GM23338 (cell line): ENCODE measurements at regions not wholly inside any gene's neighbourhood (a gene's known extent, or its start where the extent isn't known, plus 50 kb on each side); places are given as distances from the start of the nearest gene placed in this dataset.

ENCODE experiments used
- CREB1 ChIP-seq: fragments of 250-450 bp; sonication (Bioruptor Pico); IDR thresholded peaks from 2 replicates; pipeline ENCODE4 v1.5.0; 2020; ENCODE audit warnings: low read depth, mild to moderate bottlenecking, moderate library complexity
- EZH2 ChIP-seq: fragments of 200-600 bp; sonication (generic); IDR thresholded peaks from one replicate; pipeline ENCODE4 v1.8.0; 2017; ENCODE audit warnings: antibody characterized with exemption, mild to moderate bottlenecking, low read depth; ENCODE audit not compliant: unreplicated experiment
- EZH2phosphoT487 ChIP-seq: fragments of 200-600 bp; sonication (generic); IDR thresholded peaks from one replicate; pipeline ENCODE4 v1.8.1; 2018; ENCODE audit warnings: antibody characterized with exemption; ENCODE audit not compliant: unreplicated experiment
- JUNB ChIP-seq: IDR thresholded peaks from one replicate; pipeline ENCODE4 v1.6.1; 2016; ENCODE audit warnings: antibody characterized with exemption; ENCODE audit not compliant: unreplicated experiment
- NANOG ChIP-seq: IDR thresholded peaks from 2 replicates; pipeline ENCODE4 v1.6.1; 2016; ENCODE audit warnings: antibody characterized with exemption, borderline replicate concordance
- POLR2AphosphoS5 ChIP-seq: IDR thresholded peaks from 2 replicates; pipeline ENCODE4 v1.6.1; 2016; ENCODE audit warnings: antibody characterized with exemption, low read depth
- TF ChIP-seq, protein P1 (sequence below), 2 experiments: fragments of 200-600 bp in 1 of 2; sonication (generic) in 1 of 2; conservative IDR thresholded peaks; 2 replicates each; pipeline versions ENCODE4 v1.5.1 to v1.6.1; 2016 to 2017; ENCODE audit warnings: antibody characterized with exemption in 2 of 2, low read depth in 2 of 2, mild to moderate bottlenecking in 2 of 2, moderate library complexity in 1 of 2
- TF ChIP-seq, protein P2 (sequence below): IDR thresholded peaks from one replicate; pipeline ENCODE4 v1.6.1; 2018; ENCODE audit warnings: antibody characterized with exemption; ENCODE audit not compliant: unreplicated experiment
- TF ChIP-seq, protein P3 (sequence below): fragments of 250-450 bp; sonication (Bioruptor Pico); IDR thresholded peaks from 2 replicates; pipeline ENCODE4 v1.5.0; 2020; ENCODE audit warnings: mild to moderate bottlenecking, moderate library complexity

DNA sequence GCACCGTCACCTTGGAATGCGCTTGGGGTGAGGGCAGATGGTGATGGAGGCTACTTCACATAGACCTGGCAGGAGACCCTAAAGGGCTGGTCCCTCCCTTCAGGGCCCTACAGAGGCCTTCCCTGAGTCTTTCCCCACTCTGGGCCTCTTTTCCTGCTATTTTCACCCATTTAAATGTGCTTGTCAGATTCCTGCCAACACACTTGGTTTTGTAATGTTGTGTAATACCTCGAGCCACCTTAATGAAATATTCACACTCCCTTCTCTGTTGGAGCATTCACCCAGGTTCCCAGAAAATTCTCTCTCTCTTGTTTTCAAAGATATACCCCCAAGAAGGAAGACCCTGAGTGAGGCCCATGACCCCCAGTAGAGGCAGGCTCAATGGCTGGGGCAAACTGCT lies 456.6 kb upstream of the DYNLRB2 start:
- TF ChIP-seq, protein P1, sequence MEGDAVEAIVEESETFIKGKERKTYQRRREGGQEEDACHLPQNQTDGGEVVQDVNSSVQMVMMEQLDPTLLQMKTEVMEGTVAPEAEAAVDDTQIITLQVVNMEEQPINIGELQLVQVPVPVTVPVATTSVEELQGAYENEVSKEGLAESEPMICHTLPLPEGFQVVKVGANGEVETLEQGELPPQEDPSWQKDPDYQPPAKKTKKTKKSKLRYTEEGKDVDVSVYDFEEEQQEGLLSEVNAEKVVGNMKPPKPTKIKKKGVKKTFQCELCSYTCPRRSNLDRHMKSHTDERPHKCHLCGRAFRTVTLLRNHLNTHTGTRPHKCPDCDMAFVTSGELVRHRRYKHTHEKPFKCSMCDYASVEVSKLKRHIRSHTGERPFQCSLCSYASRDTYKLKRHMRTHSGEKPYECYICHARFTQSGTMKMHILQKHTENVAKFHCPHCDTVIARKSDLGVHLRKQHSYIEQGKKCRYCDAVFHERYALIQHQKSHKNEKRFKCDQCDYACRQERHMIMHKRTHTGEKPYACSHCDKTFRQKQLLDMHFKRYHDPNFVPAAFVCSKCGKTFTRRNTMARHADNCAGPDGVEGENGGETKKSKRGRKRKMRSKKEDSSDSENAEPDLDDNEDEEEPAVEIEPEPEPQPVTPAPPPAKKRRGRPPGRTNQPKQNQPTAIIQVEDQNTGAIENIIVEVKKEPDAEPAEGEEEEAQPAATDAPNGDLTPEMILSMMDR (conservative IDR thresholded peaks at IDR 0.05; ENCODE audit: low read depth in 2 of 2) = no peak
- no peak for TF ChIP-seq EZH2phosphoT487
- no peak for TF ChIP-seq POLR2AphosphoS5
- TF ChIP-seq, protein P2, sequence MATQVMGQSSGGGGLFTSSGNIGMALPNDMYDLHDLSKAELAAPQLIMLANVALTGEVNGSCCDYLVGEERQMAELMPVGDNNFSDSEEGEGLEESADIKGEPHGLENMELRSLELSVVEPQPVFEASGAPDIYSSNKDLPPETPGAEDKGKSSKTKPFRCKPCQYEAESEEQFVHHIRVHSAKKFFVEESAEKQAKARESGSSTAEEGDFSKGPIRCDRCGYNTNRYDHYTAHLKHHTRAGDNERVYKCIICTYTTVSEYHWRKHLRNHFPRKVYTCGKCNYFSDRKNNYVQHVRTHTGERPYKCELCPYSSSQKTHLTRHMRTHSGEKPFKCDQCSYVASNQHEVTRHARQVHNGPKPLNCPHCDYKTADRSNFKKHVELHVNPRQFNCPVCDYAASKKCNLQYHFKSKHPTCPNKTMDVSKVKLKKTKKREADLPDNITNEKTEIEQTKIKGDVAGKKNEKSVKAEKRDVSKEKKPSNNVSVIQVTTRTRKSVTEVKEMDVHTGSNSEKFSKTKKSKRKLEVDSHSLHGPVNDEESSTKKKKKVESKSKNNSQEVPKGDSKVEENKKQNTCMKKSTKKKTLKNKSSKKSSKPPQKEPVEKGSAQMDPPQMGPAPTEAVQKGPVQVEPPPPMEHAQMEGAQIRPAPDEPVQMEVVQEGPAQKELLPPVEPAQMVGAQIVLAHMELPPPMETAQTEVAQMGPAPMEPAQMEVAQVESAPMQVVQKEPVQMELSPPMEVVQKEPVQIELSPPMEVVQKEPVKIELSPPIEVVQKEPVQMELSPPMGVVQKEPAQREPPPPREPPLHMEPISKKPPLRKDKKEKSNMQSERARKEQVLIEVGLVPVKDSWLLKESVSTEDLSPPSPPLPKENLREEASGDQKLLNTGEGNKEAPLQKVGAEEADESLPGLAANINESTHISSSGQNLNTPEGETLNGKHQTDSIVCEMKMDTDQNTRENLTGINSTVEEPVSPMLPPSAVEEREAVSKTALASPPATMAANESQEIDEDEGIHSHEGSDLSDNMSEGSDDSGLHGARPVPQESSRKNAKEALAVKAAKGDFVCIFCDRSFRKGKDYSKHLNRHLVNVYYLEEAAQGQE = no peak
- TF ChIP-seq EZH2 = no peak
- no peak for TF ChIP-seq CREB1 (CRISPR knock-in tag)
- TF ChIP-seq JUNB = no peak
- no peak for TF ChIP-seq NANOG
- TF ChIP-seq, protein P3, sequence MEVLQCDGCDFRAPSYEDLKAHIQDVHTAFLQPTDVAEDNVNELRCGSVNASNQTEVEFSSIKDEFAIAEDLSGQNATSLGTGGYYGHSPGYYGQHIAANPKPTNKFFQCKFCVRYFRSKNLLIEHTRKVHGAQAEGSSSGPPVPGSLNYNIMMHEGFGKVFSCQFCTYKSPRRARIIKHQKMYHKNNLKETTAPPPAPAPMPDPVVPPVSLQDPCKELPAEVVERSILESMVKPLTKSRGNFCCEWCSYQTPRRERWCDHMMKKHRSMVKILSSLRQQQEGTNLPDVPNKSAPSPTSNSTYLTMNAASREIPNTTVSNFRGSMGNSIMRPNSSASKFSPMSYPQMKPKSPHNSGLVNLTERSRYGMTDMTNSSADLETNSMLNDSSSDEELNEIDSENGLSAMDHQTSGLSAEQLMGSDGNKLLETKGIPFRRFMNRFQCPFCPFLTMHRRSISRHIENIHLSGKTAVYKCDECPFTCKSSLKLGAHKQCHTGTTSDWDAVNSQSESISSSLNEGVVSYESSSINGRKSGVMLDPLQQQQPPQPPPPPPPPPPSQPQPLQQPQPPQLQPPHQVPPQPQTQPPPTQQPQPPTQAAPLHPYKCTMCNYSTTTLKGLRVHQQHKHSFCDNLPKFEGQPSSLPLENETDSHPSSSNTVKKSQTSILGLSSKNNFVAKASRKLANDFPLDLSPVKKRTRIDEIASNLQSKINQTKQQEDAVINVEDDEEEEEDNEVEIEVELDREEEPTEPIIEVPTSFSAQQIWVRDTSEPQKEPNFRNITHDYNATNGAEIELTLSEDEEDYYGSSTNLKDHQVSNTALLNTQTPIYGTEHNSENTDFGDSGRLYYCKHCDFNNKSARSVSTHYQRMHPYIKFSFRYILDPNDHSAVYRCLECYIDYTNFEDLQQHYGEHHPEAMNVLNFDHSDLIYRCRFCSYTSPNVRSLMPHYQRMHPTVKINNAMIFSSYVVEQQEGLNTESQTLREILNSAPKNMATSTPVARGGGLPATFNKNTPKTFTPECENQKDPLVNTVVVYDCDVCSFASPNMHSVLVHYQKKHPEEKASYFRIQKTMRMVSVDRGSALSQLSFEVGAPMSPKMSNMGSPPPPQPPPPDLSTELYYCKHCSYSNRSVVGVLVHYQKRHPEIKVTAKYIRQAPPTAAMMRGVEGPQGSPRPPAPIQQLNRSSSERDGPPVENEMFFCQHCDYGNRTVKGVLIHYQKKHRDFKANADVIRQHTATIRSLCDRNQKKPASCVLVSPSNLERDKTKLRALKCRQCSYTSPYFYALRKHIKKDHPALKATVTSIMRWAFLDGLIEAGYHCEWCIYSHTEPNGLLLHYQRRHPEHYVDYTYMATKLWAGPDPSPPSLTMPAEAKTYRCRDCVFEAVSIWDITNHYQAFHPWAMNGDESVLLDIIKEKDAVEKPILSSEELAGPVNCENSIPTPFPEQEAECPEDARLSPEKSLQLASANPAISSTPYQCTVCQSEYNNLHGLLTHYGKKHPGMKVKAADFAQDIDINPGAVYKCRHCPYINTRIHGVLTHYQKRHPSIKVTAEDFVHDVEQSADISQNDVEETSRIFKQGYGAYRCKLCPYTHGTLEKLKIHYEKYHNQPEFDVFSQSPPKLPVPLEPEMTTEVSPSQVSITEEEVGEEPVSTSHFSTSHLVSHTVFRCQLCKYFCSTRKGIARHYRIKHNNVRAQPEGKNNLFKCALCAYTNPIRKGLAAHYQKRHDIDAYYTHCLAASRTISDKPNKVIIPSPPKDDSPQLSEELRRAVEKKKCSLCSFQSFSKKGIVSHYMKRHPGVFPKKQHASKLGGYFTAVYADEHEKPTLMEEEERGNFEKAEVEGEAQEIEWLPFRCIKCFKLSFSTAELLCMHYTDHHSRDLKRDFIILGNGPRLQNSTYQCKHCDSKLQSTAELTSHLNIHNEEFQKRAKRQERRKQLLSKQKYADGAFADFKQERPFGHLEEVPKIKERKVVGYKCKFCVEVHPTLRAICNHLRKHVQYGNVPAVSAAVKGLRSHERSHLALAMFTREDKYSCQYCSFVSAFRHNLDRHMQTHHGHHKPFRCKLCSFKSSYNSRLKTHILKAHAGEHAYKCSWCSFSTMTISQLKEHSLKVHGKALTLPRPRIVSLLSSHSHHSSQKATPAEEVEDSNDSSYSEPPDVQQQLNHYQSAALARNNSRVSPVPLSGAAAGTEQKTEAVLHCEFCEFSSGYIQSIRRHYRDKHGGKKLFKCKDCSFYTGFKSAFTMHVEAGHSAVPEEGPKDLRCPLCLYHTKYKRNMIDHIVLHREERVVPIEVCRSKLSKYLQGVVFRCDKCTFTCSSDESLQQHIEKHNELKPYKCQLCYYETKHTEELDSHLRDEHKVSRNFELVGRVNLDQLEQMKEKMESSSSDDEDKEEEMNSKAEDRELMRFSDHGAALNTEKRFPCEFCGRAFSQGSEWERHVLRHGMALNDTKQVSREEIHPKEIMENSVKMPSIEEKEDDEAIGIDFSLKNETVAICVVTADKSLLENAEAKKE (CRISPR knock-in tag) = no peak
